GM23248 (cell line): ENCODE measurements at regions not wholly inside any gene's neighbourhood (a gene's known extent, or its start where the extent isn't known, plus 50 kb on each side); places are given as distances from the start of the nearest gene placed in this dataset.

Experiments used
- EZH2 ChIP-seq: fragments of 200-600 bp; sonication (generic); IDR thresholded peaks from 2 replicates; pipeline ENCODE4 v1.6.1; 2018; ENCODE audit warnings: antibody characterized with exemption, mild to moderate bottlenecking; ENCODE audit not compliant: insufficient read depth, poor library complexity, severe bottlenecking
- EZH2phosphoT487 ChIP-seq: fragments of 200-600 bp; sonication (generic); IDR thresholded peaks from 2 replicates; pipeline ENCODE4 v1.6.1; 2018; ENCODE audit warnings: antibody characterized with exemption, moderate library complexity, mild to moderate bottlenecking, low read depth; ENCODE audit not compliant: insufficient read depth

- no peak for TF ChIP-seq EZH2phosphoT487
- no peak for TF ChIP-seq EZH2
Observed at GRCh38 chr18:61244632-61245031, 88.6 kb upstream of the CDH20 start.
